WTC11 (cell line): ENCODE measurements at regions not wholly inside any gene's neighbourhood (a gene's known extent, or its start where the extent isn't known, plus 50 kb on each side); places are given as distances from the start of the nearest gene placed in this dataset.

Experiments
- ATAC-seq: fragments of 200-7000 bp; cut with Tn5 transposase; 2 replicates; pipeline ENCODE4 v1.10.0; 2021; ENCODE audit warnings: mild to moderate bottlenecking, moderate library complexity
- CTCF ChIA-PET: fragments of 300-600 bp; sonication (Branson Sonifier 250); formaldehyde crosslinking; loops from one replicate; lab custom pipeline; 2021; ENCODE audit warnings: antibody characterized with exemption; lab: Charles Lee
- POLR2A ChIA-PET: fragments of 350-600 bp; sonication (Branson Sonifier 250); formaldehyde crosslinking; loops from one replicate; lab custom pipeline; 2021; ENCODE audit warnings: antibody characterized with exemption; lab: Charles Lee
- DNase-seq: peaks from one replicate; pipeline ENCODE4 v3.0.0; 2021; ENCODE audit warnings: low spot score
- H3K27ac Mint-ChIP-seq: 2 replicates; pipeline ENCODE4 v1.8.0; 2021; ENCODE audit warnings: mixed read lengths
- H3K27me3 Mint-ChIP-seq: 2 replicates; pipeline ENCODE4 v1.8.0; 2021; ENCODE audit warnings: low read depth, mild to moderate bottlenecking, moderate library complexity, mixed read lengths
- H3K36me3 Mint-ChIP-seq: 2 replicates; pipeline ENCODE4 v1.8.0; 2021; ENCODE audit warnings: mixed read lengths
- H3K4me1 Mint-ChIP-seq: 2 replicates; pipeline ENCODE4 v1.8.0; 2022; ENCODE audit warnings: mixed read lengths
- H3K4me3 Mint-ChIP-seq: 2 replicates; pipeline ENCODE4 v1.8.0; 2021; ENCODE audit warnings: mild to moderate bottlenecking, moderate library complexity, mixed read lengths
- H3K9me3 Mint-ChIP-seq: 2 replicates; pipeline ENCODE4 v1.8.0; 2021; ENCODE audit warnings: mixed read lengths
- ATF1 ChIP-seq: sonication (generic); formaldehyde crosslinking; IDR thresholded peaks from 2 replicates; pipeline ENCODE4 v1.8.1; 2023; ENCODE audit warnings: mild to moderate bottlenecking, moderate library complexity, missing genetic modification reagents
- ESRRA ChIP-seq: sonication (generic); formaldehyde crosslinking; IDR thresholded peaks from 2 replicates; pipeline ENCODE4 v1.8.1; 2022; ENCODE audit warnings: mild to moderate bottlenecking, missing genetic modification reagents, borderline replicate concordance
- ETV6 ChIP-seq: sonication (generic); formaldehyde crosslinking; IDR thresholded peaks from 2 replicates; pipeline ENCODE4 v1.8.1; 2022; ENCODE audit warnings: mild to moderate bottlenecking, missing genetic modification reagents
- NFATC4 ChIP-seq: fragments of 250-450 bp; sonication (Bioruptor Pico); IDR thresholded peaks from 2 replicates; pipeline ENCODE4 v1.9.0; 2021; ENCODE audit warnings: mild to moderate bottlenecking
- NFYB ChIP-seq: sonication (generic); formaldehyde crosslinking; conservative IDR thresholded peaks from 2 replicates; pipeline ENCODE4 v1.8.0; 2022; ENCODE audit warnings: low read depth, missing genetic modification reagents
- PRRX2 ChIP-seq: fragments of 250-450 bp; sonication (Bioruptor Pico); IDR thresholded peaks from 2 replicates; pipeline ENCODE4 v1.8.0; 2021; ENCODE audit warnings: mild to moderate bottlenecking
- SMAD3 ChIP-seq: sonication (generic); formaldehyde crosslinking; IDR thresholded peaks from 2 replicates; pipeline ENCODE4 v1.8.0; 2022; ENCODE audit warnings: missing genetic modification reagents, mild to moderate bottlenecking, borderline replicate concordance
- TP53 ChIP-seq: sonication (generic); formaldehyde crosslinking; IDR thresholded peaks from 2 replicates; pipeline ENCODE4 v1.8.1; 2023; ENCODE audit warnings: mild to moderate bottlenecking, missing genetic modification reagents
- ZNF396 ChIP-seq: fragments of 250-450 bp; sonication (Bioruptor Pico); IDR thresholded peaks from 2 replicates; pipeline ENCODE4 v1.8.0; 2021; ENCODE audit warnings: mild to moderate bottlenecking, moderate library complexity, borderline replicate concordance
- ZNF423 ChIP-seq: fragments of 250-450 bp; sonication (Bioruptor Pico); IDR thresholded peaks from 2 replicates; pipeline ENCODE4 v2.1.2; 2022; ENCODE audit warnings: mild to moderate bottlenecking, moderate library complexity
- ZNF512 ChIP-seq: sonication (generic); formaldehyde crosslinking; IDR thresholded peaks from 2 replicates; pipeline ENCODE4 v1.8.1; 2022; ENCODE audit warnings: missing genetic modification reagents, borderline replicate concordance
- TF ChIP-seq, protein P1 (sequence below): fragments of 250-450 bp; sonication (Bioruptor Pico); IDR thresholded peaks from 2 replicates; pipeline ENCODE4 v1.8.0; 2021; ENCODE audit warnings: mild to moderate bottlenecking
- TF ChIP-seq, protein P2 (sequence below): fragments of 250-450 bp; sonication (Bioruptor Pico); IDR thresholded peaks from 2 replicates; pipeline ENCODE4 v1.9.0; 2021; ENCODE audit warnings: moderate library complexity, mild to moderate bottlenecking, inconsistent platforms, borderline replicate concordance
- TF ChIP-seq, protein P3 (sequence below): fragments of 250-450 bp; sonication (Bioruptor Pico); conservative IDR thresholded peaks from 2 replicates; pipeline ENCODE4 v1.9.0; 2021; ENCODE audit warnings: mild to moderate bottlenecking
- TF ChIP-seq, protein P4 (sequence below): fragments of 200-600 bp; IDR thresholded peaks from 2 replicates; pipeline ENCODE4 v1.8.0; 2022; ENCODE audit warnings: antibody characterized with exemption

DNA sequence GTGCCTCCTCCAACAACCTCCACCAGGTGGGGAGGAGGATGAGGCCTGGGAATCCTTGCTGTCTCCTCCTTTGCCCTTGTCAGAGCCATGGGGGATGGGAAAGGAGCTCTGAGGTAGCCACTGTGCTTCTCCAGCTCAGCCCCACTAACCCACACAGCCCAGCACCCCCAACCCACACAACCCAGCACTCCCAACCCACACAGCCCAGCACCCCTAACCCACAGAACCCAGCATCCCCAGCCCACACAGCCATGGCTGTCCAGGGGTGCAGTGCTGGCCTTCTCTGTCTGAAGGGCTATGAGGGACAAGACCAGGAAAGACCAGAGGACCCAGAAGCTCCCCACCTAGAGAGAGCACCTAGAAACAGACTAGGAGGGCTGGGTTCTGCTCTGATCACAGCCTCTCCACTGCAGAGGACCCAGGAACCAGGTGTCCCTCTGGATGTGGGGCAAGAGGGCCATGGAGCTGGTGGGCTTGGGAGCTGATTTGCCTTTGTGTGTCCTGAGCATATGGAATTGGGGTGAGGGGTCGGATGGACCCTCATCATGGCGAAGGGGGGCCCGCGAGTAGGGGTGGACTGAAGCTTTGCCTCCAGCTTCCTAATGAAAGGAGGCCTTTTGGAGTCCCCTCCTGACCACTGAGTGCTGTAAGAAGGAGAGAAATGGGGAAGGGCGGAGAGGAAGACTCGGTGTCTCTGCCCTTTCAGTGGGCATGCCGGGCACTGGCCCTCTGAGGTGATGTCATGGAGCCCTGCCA is 117.6 kb upstream of the THY1 start:
- CTCF ChIA-PET: interaction anchor here (0.6 to 1.1 kb wide), 3 partner anchors 102 to 247 kb away, joined by 3 read pairs; no protein-coding TSS in a partner anchor
- H3K9me3 Mint-ChIP-seq: no peaks in the 10 kb centered on the region
- H3K27me3 Mint-ChIP-seq: peaks cover 3% of the 10 kb centered on the region; the same call in 1 of the 2 replicates
- no peak overlapping the region for H3K27ac Mint-ChIP-seq
- H3K36me3 Mint-ChIP-seq: no peaks in the 10 kb centered on the region
- H3K4me3 Mint-ChIP-seq: no peak overlapping the region
- POLR2A ChIA-PET: no interaction called here
- DNase-seq: peak; percentile 8
- TF ChIP-seq ESRRA (CRISPR knock-in tag) (no peak), SMAD3 (CRISPR knock-in tag) (no peak), PRRX2 (CRISPR knock-in tag) (no peak), NFYB (CRISPR knock-in tag) (no peak), ATF1 (no peak)
- TF ChIP-seq, protein P1, sequence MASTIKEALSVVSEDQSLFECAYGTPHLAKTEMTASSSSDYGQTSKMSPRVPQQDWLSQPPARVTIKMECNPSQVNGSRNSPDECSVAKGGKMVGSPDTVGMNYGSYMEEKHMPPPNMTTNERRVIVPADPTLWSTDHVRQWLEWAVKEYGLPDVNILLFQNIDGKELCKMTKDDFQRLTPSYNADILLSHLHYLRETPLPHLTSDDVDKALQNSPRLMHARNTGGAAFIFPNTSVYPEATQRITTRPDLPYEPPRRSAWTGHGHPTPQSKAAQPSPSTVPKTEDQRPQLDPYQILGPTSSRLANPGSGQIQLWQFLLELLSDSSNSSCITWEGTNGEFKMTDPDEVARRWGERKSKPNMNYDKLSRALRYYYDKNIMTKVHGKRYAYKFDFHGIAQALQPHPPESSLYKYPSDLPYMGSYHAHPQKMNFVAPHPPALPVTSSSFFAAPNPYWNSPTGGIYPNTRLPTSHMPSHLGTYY (CRISPR knock-in tag): no peak
- TF ChIP-seq, protein P2, sequence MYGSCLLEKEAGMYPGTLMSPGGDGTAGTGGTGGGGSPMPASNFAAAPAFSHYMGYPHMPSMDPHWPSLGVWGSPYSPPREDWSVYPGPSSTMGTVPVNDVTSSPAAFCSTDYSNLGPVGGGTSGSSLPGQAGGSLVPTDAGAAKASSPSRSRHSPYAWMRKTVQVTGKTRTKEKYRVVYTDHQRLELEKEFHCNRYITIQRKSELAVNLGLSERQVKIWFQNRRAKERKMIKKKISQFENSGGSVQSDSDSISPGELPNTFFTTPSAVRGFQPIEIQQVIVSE: no peak
- H3K4me1 Mint-ChIP-seq: no peaks in the 10 kb centered on the region
- ATAC-seq: no peak

DNA sequence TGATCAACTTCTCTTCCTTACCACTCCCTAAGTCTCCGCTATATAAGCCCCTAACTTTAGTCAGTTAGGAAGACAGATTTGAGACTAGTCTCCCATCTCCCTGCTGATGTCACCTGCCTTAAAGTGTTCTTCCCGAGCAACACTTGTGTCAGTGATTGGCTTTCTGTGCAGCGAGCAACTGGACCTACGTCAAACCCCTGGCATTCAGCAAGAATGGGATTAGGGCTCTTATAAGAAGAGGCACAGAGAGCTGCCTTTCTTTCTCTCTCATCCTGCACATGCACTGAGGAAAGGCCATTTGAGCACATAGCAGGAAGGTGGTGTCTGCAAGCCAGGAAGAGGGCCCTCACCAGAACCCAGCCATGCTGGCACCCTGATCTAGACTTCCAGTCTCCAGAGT is 116.6 kb upstream of the THY1 start:
- TF ChIP-seq TP53 (CRISPR knock-in tag) (no peak), ETV6 (CRISPR knock-in tag) (no peak)
- Mint-ChIP-seq H3K27ac (no peak overlapping the region), H3K4me3 (no peak overlapping the region), H3K36me3 (no peaks in the 10 kb centered on the region), H3K4me1 (no peaks in the 10 kb centered on the region), H3K27me3 (peaks cover 3% of the 10 kb centered on the region; the same call in 1 of the 2 replicates), H3K9me3 (no peaks in the 10 kb centered on the region)
- peak; percentile 3 for DNase-seq
- POLR2A ChIA-PET: no interaction called here
- CTCF ChIA-PET: interaction anchor here (0.6 to 1.1 kb wide), 2 partner anchors 103 to 201 kb away, joined by 3 read pairs; no protein-coding TSS in a partner anchor
- ATAC-seq: no peak

DNA sequence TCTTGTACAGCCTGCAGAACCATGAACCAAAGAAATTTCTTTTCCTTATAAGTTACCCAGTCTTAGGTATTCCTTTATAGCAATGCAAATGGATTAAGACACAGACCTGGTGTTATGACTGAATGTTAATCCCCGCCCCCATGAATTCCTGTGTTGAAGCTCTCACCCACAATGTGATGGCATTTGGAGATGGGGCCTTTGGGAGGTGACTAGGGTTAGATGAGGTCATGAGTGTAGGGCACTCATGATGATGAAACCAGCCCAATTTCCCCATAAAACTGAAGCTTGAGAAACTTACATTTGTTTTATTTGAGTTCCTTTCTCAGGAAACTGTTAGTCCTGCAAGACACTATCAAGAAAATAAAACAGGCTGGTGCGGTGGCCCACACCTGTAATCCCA is 115.8 kb upstream of the THY1 start:
- H3K4me3 Mint-ChIP-seq: no peak overlapping the region
- no peak for DNase-seq
- CTCF ChIA-PET: no interaction called here
- no peaks in the 10 kb centered on the region for H3K36me3 Mint-ChIP-seq
- H3K27ac Mint-ChIP-seq: no peak overlapping the region
- H3K27me3 Mint-ChIP-seq: peaks cover 6% of the 10 kb centered on the region; the same call in 1 of the 2 replicates
- TF ChIP-seq, protein P3, sequence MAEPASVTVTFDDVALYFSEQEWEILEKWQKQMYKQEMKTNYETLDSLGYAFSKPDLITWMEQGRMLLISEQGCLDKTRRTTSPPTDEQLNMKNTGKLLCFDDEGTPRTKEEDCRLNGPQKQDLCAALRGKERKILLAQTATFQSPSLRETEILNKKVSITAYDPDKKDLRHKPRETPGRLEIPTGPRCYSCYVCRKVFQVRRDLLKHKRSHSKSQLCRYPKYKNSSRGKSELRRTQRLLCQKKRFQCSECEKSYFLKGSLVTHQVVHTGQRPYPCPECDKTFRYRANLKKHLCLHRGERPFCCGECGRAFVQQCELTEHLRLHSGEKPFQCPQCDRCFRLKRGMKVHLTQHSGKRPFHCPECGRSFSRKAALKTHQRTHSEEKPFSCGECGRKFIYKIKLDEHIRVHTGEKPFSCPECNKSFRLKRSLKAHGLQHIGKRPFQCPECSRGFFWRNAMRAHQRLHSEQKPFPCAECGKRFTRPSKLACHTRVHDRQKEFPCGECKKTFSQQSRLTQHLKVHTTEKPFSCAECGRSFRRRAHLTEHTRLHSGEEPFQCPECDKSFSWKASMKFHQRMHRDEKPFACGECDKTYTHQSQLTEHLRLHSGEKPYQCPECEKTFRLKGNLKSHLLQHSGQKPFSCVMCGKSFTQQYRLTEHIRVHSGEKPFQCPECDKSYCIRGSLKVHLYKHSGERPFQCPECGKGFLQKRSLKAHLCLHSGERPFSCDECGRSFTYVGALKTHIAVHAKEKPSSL (CRISPR knock-in tag): no peak
- TF ChIP-seq ZNF396 (CRISPR knock-in tag) (no peak), NFATC4 (CRISPR knock-in tag) (no peak), ZNF423 (CRISPR knock-in tag) (no peak), ZNF512 (CRISPR knock-in tag) (no peak), TP53 (CRISPR knock-in tag) (no peak)
- TF ChIP-seq, protein P4, sequence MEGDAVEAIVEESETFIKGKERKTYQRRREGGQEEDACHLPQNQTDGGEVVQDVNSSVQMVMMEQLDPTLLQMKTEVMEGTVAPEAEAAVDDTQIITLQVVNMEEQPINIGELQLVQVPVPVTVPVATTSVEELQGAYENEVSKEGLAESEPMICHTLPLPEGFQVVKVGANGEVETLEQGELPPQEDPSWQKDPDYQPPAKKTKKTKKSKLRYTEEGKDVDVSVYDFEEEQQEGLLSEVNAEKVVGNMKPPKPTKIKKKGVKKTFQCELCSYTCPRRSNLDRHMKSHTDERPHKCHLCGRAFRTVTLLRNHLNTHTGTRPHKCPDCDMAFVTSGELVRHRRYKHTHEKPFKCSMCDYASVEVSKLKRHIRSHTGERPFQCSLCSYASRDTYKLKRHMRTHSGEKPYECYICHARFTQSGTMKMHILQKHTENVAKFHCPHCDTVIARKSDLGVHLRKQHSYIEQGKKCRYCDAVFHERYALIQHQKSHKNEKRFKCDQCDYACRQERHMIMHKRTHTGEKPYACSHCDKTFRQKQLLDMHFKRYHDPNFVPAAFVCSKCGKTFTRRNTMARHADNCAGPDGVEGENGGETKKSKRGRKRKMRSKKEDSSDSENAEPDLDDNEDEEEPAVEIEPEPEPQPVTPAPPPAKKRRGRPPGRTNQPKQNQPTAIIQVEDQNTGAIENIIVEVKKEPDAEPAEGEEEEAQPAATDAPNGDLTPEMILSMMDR: no peak
- TF ChIP-seq, all 79 proteins: peak for 0
- peaks cover 3% of the 10 kb centered on the region for H3K4me1 Mint-ChIP-seq
- H3K9me3 Mint-ChIP-seq: no peaks in the 10 kb centered on the region
- ATAC-seq: no peak
- POLR2A ChIA-PET: no interaction called here
